ENCODE measurements at regions not wholly inside any gene's neighbourhood (a gene's known extent, or its start where the extent isn't known, plus 50 kb on each side); places are given as distances from the start of the nearest gene placed in this dataset.
A peak's percentile ranks its signal among the peaks of the same experiment; 100 is the strongest.

- no peak for DNase-seq
These were observed 348.3 kb downstream of the PCDH7 start for GRCh38 chr4:31068257-31069075.

- no peak for DNase-seq
These were observed 349.0 kb downstream of the PCDH7 start for GRCh38 chr4:31069151-31069550.

GRCh38 chr4:31071508-31072486 is 351.6 kb downstream of the PCDH7 start:
- no peak for DNase-seq

- DNase-seq: no peak
These were observed 355.8 kb downstream of the PCDH7 start for GRCh38 chr4:31075969-31076368.

GRCh38 chr4:31078661-31079060 is 358.5 kb downstream of the PCDH7 start:
- DNase-seq: no peak

GRCh38 chr4:31080887-31081286 is 360.7 kb downstream of the PCDH7 start:
- DNase-seq: no peak

GRCh38 chr4:31081366-31081765 is 361.2 kb downstream of the PCDH7 start:
- peak; percentile 50 for DNase-seq

- DNase-seq: no peak
These were observed 363.3 kb downstream of the PCDH7 start for GRCh38 chr4:31083456-31083855.

GRCh38 chr4:31084806-31085416 is 364.7 kb downstream of the PCDH7 start:
- no peak for DNase-seq

GRCh38 chr4:31085689-31086088 is 365.5 kb downstream of the PCDH7 start:
- no peak for DNase-seq

- DNase-seq: no peak
These were observed 366.7 kb downstream of the PCDH7 start for GRCh38 chr4:31086756-31087330.

- peak; percentile 76 for DNase-seq
These were observed 368.5 kb downstream of the PCDH7 start for GRCh38 chr4:31088600-31089230.

- peak; percentile 69 for DNase-seq
These were observed 369.6 kb downstream of the PCDH7 start for GRCh38 chr4:31089815-31090214.

- no peak for DNase-seq
These were observed 374.3 kb downstream of the PCDH7 start for GRCh38 chr4:31094474-31094873.

- DNase-seq: no peak
These were observed 377.8 kb downstream of the PCDH7 start for GRCh38 chr4:31097999-31098398.

- DNase-seq: no peak
These were observed 380.4 kb downstream of the PCDH7 start for GRCh38 chr4:31100536-31100935.

- DNase-seq: no peak
These were observed 383.9 kb downstream of the PCDH7 start for GRCh38 chr4:31104043-31104442.

GRCh38 chr4:31104577-31104976 is 384.4 kb downstream of the PCDH7 start:
- DNase-seq: no peak

GRCh38 chr4:31106419-31106818 is 386.2 kb downstream of the PCDH7 start:
- DNase-seq: peak; percentile 8

GRCh38 chr4:31107362-31107761 is 387.2 kb downstream of the PCDH7 start:
- DNase-seq: peak; percentile 2

GRCh38 chr4:31108762-31109161 is 388.6 kb downstream of the PCDH7 start:
- no peak for DNase-seq

- DNase-seq: no peak
These were observed 391.6 kb downstream of the PCDH7 start for GRCh38 chr4:31111790-31112189.
